Ovary (tissue), 7 donors: ENCODE measurements at regions not wholly inside any gene's neighbourhood (a gene's known extent, or its start where the extent isn't known, plus 50 kb on each side); places are given as distances from the start of the nearest gene placed in this dataset.
"Not testable (repeated sequence)": the region's sequence is repeated elsewhere in the genome, so short reads cannot be mapped to it uniquely, and the experiment has no call there.

Experiments used
- DNase-seq, 5 donors: peaks; one replicate each; pipeline ENCODE4 v3.0.0-alpha.2; 2019 to 2020
- H3K27ac ChIP-seq, 2 donors: fragments of 200-600 bp; one replicate each; pipeline versions ENCODE4 v1.5.1 to v1.8.0; 2019 to 2022
- H3K27me3 ChIP-seq: fragments of 200-600 bp; one replicate; pipeline ENCODE4 v1.8.0; 2022
- H3K36me3 ChIP-seq: fragments of 200-600 bp; sonication (generic); one replicate; pipeline ENCODE4 v1.5.1; 2019
- H3K4me1 ChIP-seq: one replicate; pipeline ENCODE4 v1.8.1; 2013; ENCODE audit warnings: mild to moderate bottlenecking, moderate library complexity; ENCODE audit not compliant: insufficient read depth
- H3K4me3 ChIP-seq: fragments of 200-600 bp; sonication (generic); one replicate; pipeline ENCODE4 v1.5.1; 2017
- H3K9me3 ChIP-seq, 2 donors: fragments of 200-600 bp in 1 of 2; sonication (generic) in 1 of 2; one replicate each; pipeline versions ENCODE4 v1.5.1 to v1.8.1; 2013 to 2019; ENCODE audit warnings: mild to moderate bottlenecking in 1 of 2, moderate library complexity in 1 of 2
- CTCF ChIP-seq, 3 donors: fragments of 450-650 bp in 2 of 3; fragments of 200-600 bp in 1 of 3; IDR thresholded peaks; one replicate each; pipeline versions ENCODE4 v1.5.1 to v1.8.0; 2016 to 2022; ENCODE audit warnings: antibody characterized with exemption in 3 of 3, mild to moderate bottlenecking in 1 of 3
- EP300 ChIP-seq: sonication (generic); formaldehyde crosslinking; IDR thresholded peaks from one replicate; pipeline ENCODE4 v1.6.1; 2017; ENCODE audit warnings: antibody characterized with exemption
- POLR2A ChIP-seq: fragments of 450-650 bp; IDR thresholded peaks from one replicate; pipeline ENCODE4 v1.6.1; 2017; ENCODE audit warnings: antibody characterized with exemption, mild to moderate bottlenecking, moderate library complexity
- WGBS, 3 donors: extraction: QIAGEN DNeasy Blood & Tissue Kit in 1 of 3; methylation state at CpG; one replicate each; pipeline versions ENCODE4 v1.1.5 to v1.1.7; 2013 to 2017; 5-methylcytosine and 5-hydroxymethylcytosine counted together
- intact Hi-C, 4 donors: fragments of 100-400 bp; cut with DNase I; formaldehyde crosslinking; loops; one replicate each; pipeline versions ENCODE4 v1.11.0 to v1.15.1; 2022 to 2023
- donor health status: DM: no; HTN: no; CAD: no; lungs with moderate emphysema.
- donor health status: DM: no; HTN: no; CAD: no.
- donor health status: Bipolar disorder and iron deficiency.
- donor health status: DM: no; HTN: no; CAD: no.
- donor health status: DM: yes; HTN: yes; CAD: no.

- WGBS, 3 donors = 86 to 93% (median 87%) methylated on average over 3 of the region's 3 CpGs
- TF ChIP-seq POLR2A (no peak), EP300 (no peak), CTCF (IDR thresholded peaks at IDR 0.05) (no peak)
- H3K27me3 ChIP-seq = no peaks in the 10 kb centered on the region
- no peaks in the 10 kb centered on the region for H3K36me3 ChIP-seq
- no peaks in the 10 kb centered on the region for H3K4me1 ChIP-seq
- no peak overlapping the region for H3K4me3 ChIP-seq
- intact Hi-C loops = loop anchor here in 1 of 4 donors (10.0 kb wide), 1 partner anchor 833 kb away; no protein-coding TSS in a partner anchor
- no peak overlapping the region for H3K27ac ChIP-seq
- no peak for DNase-seq
- no peaks in the 10 kb centered on the region for H3K9me3 ChIP-seq
These were observed 127.3 kb upstream of the TUT7 start for GRCh38 chr9:86481466-86481865.

GRCh38 chr9:86475255-86475654 lies 121.0 kb upstream of the TUT7 start:
- intact Hi-C loops, H3K4me3 ChIP-seq, H3K4me1 ChIP-seq, H3K36me3 ChIP-seq, H3K9me3 ChIP-seq, DNase-seq, H3K27me3 ChIP-seq, H3K27ac ChIP-seq: not testable (repeated sequence)
- WGBS, 3 donors = 95 to 100% (median 100%) methylated on average over 1 of the region's 1 CpG

- WGBS, 3 donors = 35 to 48% (median 35%) methylated on average over 7 of the region's 7 CpGs
- intact Hi-C loops = no loop called here
- TF ChIP-seq CTCF (IDR thresholded peaks at IDR 0.05) (no peak), EP300 (no peak), POLR2A (no peak)
These were observed 117.1 kb upstream of the TUT7 start for GRCh38 chr9:86471171-86471815.

GRCh38 chr9:86470326-86470725 lies 116.1 kb upstream of the TUT7 start:
- Histone ChIP-seq H3K9me3 (no peaks in the 10 kb centered on the region), H3K4me3 (no peak overlapping the region), H3K27ac (no peak overlapping the region), H3K4me1 (no peaks in the 10 kb centered on the region), H3K36me3 (no peaks in the 10 kb centered on the region), H3K27me3 (no peaks in the 10 kb centered on the region)
- TF ChIP-seq CTCF (IDR thresholded peaks at IDR 0.05) (no peak), POLR2A (no peak)
- DNase-seq = no peak
- 3 to 12% (median 5%) methylated on average over 1 of the region's 1 CpG for WGBS, 3 donors
- intact Hi-C loops = no loop called here

More at GRCh38 chr9:86471171-86471815, 117.1 kb upstream of the TUT7 start:
- DNase-seq = no peak
- no peaks in the 10 kb centered on the region for H3K27me3 ChIP-seq
- no peaks in the 10 kb centered on the region for H3K36me3 ChIP-seq
- H3K9me3 ChIP-seq = no peaks in the 10 kb centered on the region
- H3K4me1 ChIP-seq = no peaks in the 10 kb centered on the region
- H3K27ac ChIP-seq = no peak overlapping the region
- H3K4me3 ChIP-seq = no peak overlapping the region

- intact Hi-C loops = no loop called here
- H3K27me3 ChIP-seq = no peaks in the 10 kb centered on the region
- no peaks in the 10 kb centered on the region for H3K36me3 ChIP-seq
- no peaks in the 10 kb centered on the region for H3K9me3 ChIP-seq
- no peak overlapping the region for H3K4me3 ChIP-seq
- 67 to 73% (median 70%) methylated on average over 8 of the region's 8 CpGs for WGBS, 3 donors
- DNase-seq = no peak
- no peak overlapping the region for H3K27ac ChIP-seq
- no peak for TF ChIP-seq POLR2A
- no peak for TF ChIP-seq CTCF (IDR thresholded peaks at IDR 0.05)
- no peak for TF ChIP-seq EP300
- H3K4me1 ChIP-seq = no peaks in the 10 kb centered on the region
These were observed 115.5 kb upstream of the TUT7 start for GRCh38 chr9:86469476-86470250.
